ENCODE measurements at regions not wholly inside any gene's neighbourhood (a gene's known extent, or its start where the extent isn't known, plus 50 kb on each side); places are given as distances from the start of the nearest gene placed in this dataset.

- TF ChIP-seq CTCF (IDR thresholded peaks at IDR 0.05), result no peak
- no peak for DNase-seq (ENCODE audit: low spot score in 2 of 2)
These were observed 720.6 kb downstream of the RWDD3 start for GRCh38 chr1:95954585-95954984.

GRCh38 chr1:95956215-95956614 is 722.2 kb downstream of the RWDD3 start:
- TF ChIP-seq CTCF (IDR thresholded peaks at IDR 0.05), result no peak
- Histone ChIP-seq H3K27me3 (no peaks in the 10 kb centered on the region), H3K36me3 (no peaks in the 10 kb centered on the region), H3K9me3 (no peaks in the 10 kb centered on the region), H3K27ac (no peak overlapping the region), H3K4me1 (no peaks in the 10 kb centered on the region), H3K4me3 (no peak overlapping the region)
- intact Hi-C loops (cut with DNase I), result no loop called here
- no peak for DNase-seq (ENCODE audit: low spot score in 2 of 2)

More at GRCh38 chr1:95954585-95954984, 720.6 kb downstream of the RWDD3 start:
- H3K27ac ChIP-seq, result no peak overlapping the region
- no peaks in the 10 kb centered on the region for H3K9me3 ChIP-seq
- intact Hi-C loops (cut with DNase I), result no loop called here
- no peak overlapping the region for H3K4me3 ChIP-seq
- H3K4me1 ChIP-seq, result no peaks in the 10 kb centered on the region
- H3K36me3 ChIP-seq, result no peaks in the 10 kb centered on the region
- H3K27me3 ChIP-seq, result no peaks in the 10 kb centered on the region

- no peak for DNase-seq (ENCODE audit: low spot score in 2 of 2)
- TF ChIP-seq CTCF (IDR thresholded peaks at IDR 0.05), result no peak
- no peaks in the 10 kb centered on the region for H3K4me1 ChIP-seq
- no peak overlapping the region for H3K4me3 ChIP-seq
- H3K27me3 ChIP-seq, result no peaks in the 10 kb centered on the region
- intact Hi-C loops (cut with DNase I), result no loop called here
- H3K27ac ChIP-seq, result no peak overlapping the region
- H3K36me3 ChIP-seq, result no peaks in the 10 kb centered on the region
- no peaks in the 10 kb centered on the region for H3K9me3 ChIP-seq
These were observed 723.7 kb downstream of the RWDD3 start for GRCh38 chr1:95957748-95958147.

- Histone ChIP-seq H3K4me3 (no peak overlapping the region), H3K4me1 (no peaks in the 10 kb centered on the region), H3K27me3 (no peaks in the 10 kb centered on the region), H3K9me3 (peaks cover 0 to 4% of the 10 kb centered on the region in 2 donors), H3K27ac (no peak overlapping the region), H3K36me3 (no peaks in the 10 kb centered on the region)
- no peak for DNase-seq (ENCODE audit: low spot score in 2 of 2)
- intact Hi-C loops (cut with DNase I), result no loop called here
- TF ChIP-seq CTCF (IDR thresholded peaks at IDR 0.05), result no peak
These were observed 732.9 kb downstream of the RWDD3 start for GRCh38 chr1:95966866-95967265.

- intact Hi-C loops (cut with DNase I), result no loop called here
- no peak for TF ChIP-seq CTCF (IDR thresholded peaks at IDR 0.05)
- no peaks in the 10 kb centered on the region for H3K36me3 ChIP-seq
- no peaks in the 10 kb centered on the region for H3K27me3 ChIP-seq
- H3K4me3 ChIP-seq, result no peak overlapping the region
- H3K27ac ChIP-seq, result no peak overlapping the region
- H3K9me3 ChIP-seq, result peaks cover 0 to 4% of the 10 kb centered on the region in 2 donors
- no peaks in the 10 kb centered on the region for H3K4me1 ChIP-seq
- no peak for DNase-seq (ENCODE audit: low spot score in 2 of 2)
These were observed 740.6 kb downstream of the RWDD3 start for GRCh38 chr1:95974586-95974985.

GRCh38 chr1:95982711-95983110 is 738.9 kb upstream of the PTBP2 start:
- no peaks in the 10 kb centered on the region for H3K9me3 ChIP-seq
- no peak for TF ChIP-seq CTCF (IDR thresholded peaks at IDR 0.05)
- H3K4me3 ChIP-seq, result no peak overlapping the region
- no peaks in the 10 kb centered on the region for H3K4me1 ChIP-seq
- DNase-seq (ENCODE audit: low spot score in 2 of 2), result no peak
- H3K36me3 ChIP-seq, result no peaks in the 10 kb centered on the region
- no peaks in the 10 kb centered on the region for H3K27me3 ChIP-seq
- no peak overlapping the region for H3K27ac ChIP-seq
- intact Hi-C loops (cut with DNase I), result no loop called here
